ENCODE measurements at regions not wholly inside any gene's neighbourhood (a gene's known extent, or its start where the extent isn't known, plus 50 kb on each side); places are given as distances from the start of the nearest gene placed in this dataset.

DNA sequence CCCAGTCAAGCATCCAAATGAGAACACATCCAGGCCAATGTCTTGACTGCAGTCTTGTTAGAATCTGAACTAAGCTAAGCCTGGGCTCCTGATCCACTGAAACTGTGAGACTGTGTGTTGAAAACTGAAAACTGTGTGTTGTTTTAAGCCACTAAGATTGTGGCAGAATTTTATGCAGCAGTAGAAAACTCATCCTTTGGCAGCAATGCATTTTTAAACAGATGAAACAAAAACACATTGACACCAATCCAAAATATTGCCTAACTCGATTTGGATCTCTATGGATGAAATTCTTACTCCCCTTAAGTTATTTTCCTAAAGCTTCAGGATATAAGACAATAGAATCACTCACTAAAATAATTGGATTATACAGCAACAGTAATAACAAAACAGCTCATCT, 202.3 kb upstream of the KLF12 start:
- TF ChIP-seq, protein P1, sequence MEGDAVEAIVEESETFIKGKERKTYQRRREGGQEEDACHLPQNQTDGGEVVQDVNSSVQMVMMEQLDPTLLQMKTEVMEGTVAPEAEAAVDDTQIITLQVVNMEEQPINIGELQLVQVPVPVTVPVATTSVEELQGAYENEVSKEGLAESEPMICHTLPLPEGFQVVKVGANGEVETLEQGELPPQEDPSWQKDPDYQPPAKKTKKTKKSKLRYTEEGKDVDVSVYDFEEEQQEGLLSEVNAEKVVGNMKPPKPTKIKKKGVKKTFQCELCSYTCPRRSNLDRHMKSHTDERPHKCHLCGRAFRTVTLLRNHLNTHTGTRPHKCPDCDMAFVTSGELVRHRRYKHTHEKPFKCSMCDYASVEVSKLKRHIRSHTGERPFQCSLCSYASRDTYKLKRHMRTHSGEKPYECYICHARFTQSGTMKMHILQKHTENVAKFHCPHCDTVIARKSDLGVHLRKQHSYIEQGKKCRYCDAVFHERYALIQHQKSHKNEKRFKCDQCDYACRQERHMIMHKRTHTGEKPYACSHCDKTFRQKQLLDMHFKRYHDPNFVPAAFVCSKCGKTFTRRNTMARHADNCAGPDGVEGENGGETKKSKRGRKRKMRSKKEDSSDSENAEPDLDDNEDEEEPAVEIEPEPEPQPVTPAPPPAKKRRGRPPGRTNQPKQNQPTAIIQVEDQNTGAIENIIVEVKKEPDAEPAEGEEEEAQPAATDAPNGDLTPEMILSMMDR (IDR thresholded peaks at IDR 0.05; ENCODE audit: poor library complexity) = no peak
- no peak for TF ChIP-seq EZH2 (IDR thresholded peaks at IDR 0.05; ENCODE audit: borderline replicate concordance)
- no peak for TF ChIP-seq EZH2phosphoT487 (IDR thresholded peaks at IDR 0.05; ENCODE audit: low read depth, severe bottlenecking, unreplicated experiment)
